Aorta (tissue), 5 donors: ENCODE measurements at regions not wholly inside any gene's neighbourhood (a gene's known extent, or its start where the extent isn't known, plus 50 kb on each side); places are given as distances from the start of the nearest gene placed in this dataset.

Source experiments
- ATAC-seq: fragments of 200-7000 bp; cut with Tn5 transposase; one replicate; pipeline ENCODE4 v1.9.1; 2022; ENCODE audit warnings: moderate library complexity; ENCODE audit not compliant: low FRiP score
- DNase-seq, 2 donors: peaks; one replicate each; pipeline ENCODE4 v3.0.0-alpha.2; 2020
- H3K27ac ChIP-seq, 2 donors: one replicate each; pipeline ENCODE4 v1.5.1; 2013; ENCODE audit warnings: low read length in 2 of 2, mild to moderate bottlenecking in 2 of 2, moderate library complexity in 2 of 2, control low read depth in 1 of 2, inconsistent platforms in 1 of 2, low read depth in 1 of 2
- H3K27me3 ChIP-seq, 2 donors: one replicate each; pipeline ENCODE4 v1.6.1; 2013; ENCODE audit warnings: control low read depth in 1 of 2, low read length in 1 of 2, mild to moderate bottlenecking in 1 of 2, moderate library complexity in 1 of 2; ENCODE audit not compliant: insufficient read depth in 2 of 2, control insufficient read depth in 1 of 2
- H3K36me3 ChIP-seq, 2 donors: one replicate each; pipeline ENCODE4 v1.6.1; 2013; ENCODE audit warnings: control low read depth in 1 of 2, low read length in 1 of 2, mild to moderate bottlenecking in 1 of 2; ENCODE audit not compliant: insufficient read depth in 2 of 2, control insufficient read depth in 1 of 2
- H3K4me1 ChIP-seq, 2 donors: one replicate each; pipeline ENCODE4 v1.6.1; 2013; ENCODE audit warnings: low read length in 2 of 2, control low read depth in 1 of 2, mild to moderate bottlenecking in 1 of 2, moderate library complexity in 1 of 2; ENCODE audit not compliant: insufficient read depth in 2 of 2, control insufficient read depth in 1 of 2
- H3K4me3 ChIP-seq, 2 donors: one replicate each; pipeline ENCODE4 v1.5.1; 2013; ENCODE audit warnings: low read length in 2 of 2, control low read depth in 1 of 2, mild to moderate bottlenecking in 1 of 2
- H3K9me3 ChIP-seq: one replicate; pipeline ENCODE4 v1.6.1; 2013; ENCODE audit warnings: mild to moderate bottlenecking, low read length; ENCODE audit not compliant: control insufficient read depth
- WGBS, 2 donors: extraction: QIAGEN DNeasy Blood & Tissue Kit; methylation state at CpG; one replicate each; pipeline ENCODE4 v1.1.7; 2013; 5-methylcytosine and 5-hydroxymethylcytosine counted together
- intact Hi-C, 2 donors: fragments of 100-400 bp; cut with DNase I; formaldehyde crosslinking; loops; one replicate each; pipeline versions ENCODE4 v1.14.2 to v1.15.0; 2022
- donor health status: healthy with polysubstance abuse.
- donor health status: Bipolar disorder and iron deficiency.
- donor health status: DM: no; HTN: no; CAD: no.
- donor health status: DM: no; HTN: no; CAD: no.
- donor health status: DM: yes; HTN: yes; CAD: no.

DNA sequence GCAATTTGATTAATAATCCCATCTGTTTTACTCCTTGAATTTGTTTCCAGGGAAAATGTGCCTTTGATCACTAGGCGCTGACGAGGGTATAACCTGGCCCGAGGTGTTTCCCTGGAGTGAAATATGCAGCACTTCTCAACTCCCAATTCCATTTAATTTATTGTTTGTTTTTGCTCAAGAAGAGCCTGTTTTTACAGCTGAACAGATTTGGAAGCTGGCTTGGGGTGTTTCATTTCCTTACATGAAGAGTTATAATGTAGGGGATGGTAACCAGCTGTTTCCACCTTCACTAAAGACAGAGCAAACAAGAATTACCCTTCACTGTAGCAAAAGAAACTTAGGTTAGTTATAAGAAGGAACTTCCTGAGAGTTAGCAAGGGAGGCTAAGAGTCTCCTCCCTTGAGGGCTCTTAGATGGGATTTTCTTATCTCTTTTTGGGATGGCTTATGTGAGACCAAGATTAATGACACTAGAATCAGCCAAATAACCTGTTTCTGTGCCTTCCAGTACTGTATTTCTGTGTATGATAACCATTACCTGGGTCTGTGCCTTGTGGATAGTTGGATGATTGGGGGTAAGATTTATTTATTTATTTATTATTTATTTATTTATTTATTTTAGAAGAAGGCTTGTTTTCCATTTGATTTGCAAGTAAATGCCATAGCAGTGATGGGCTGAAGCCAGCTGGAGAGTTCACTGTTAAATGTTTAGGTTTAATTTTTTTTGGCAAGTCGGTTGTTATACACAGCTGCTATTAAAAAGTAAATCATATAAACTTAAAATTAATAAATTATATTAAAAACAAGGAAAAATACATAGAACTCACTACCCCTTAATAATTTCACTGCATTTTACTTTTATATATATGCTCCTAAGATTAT, 162.2 kb upstream of the BMP2 start:
- H3K4me1 ChIP-seq: no peaks in the 10 kb centered on the region
- intact Hi-C loops: no loop called here
- DNase-seq: no peak
- H3K36me3 ChIP-seq: no peaks in the 10 kb centered on the region
- H3K4me3 ChIP-seq: no peak overlapping the region
- no peaks in the 10 kb centered on the region for H3K9me3 ChIP-seq
- no peaks in the 10 kb centered on the region for H3K27me3 ChIP-seq
- 69 to 79% methylated on average over 4 of the region's 4 CpGs for whole genome bisulfite sequencing, 2 donors
- H3K27ac ChIP-seq: no peak overlapping the region
- no peak for ATAC-seq

DNA sequence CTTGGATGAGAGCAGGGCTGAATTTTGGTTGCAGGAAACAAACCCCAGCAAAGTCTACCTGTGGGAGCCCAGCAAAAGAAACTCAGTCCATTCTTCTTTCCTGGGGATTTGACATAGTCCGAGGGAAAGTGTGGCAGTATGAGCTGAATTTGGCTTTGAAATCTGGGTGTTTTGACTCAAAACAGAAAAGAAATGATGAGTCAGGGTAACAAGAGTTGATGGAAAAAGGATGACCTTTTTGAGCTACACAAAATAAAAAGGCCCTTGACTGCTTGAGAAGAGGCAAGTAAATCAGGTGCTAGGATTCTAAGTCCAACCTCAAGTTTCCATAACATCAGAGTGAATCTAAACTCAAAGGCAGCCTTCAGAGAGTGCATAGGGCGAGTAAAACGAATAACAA, 163.3 kb upstream of the BMP2 start:
- Histone ChIP-seq H3K4me3 (no peak overlapping the region), H3K9me3 (no peaks in the 10 kb centered on the region), H3K4me1 (no peaks in the 10 kb centered on the region), H3K27ac (no peak overlapping the region), H3K36me3 (no peaks in the 10 kb centered on the region), H3K27me3 (no peaks in the 10 kb centered on the region)
- no peak for DNase-seq
- intact Hi-C loops: no loop called here
- no peak for ATAC-seq
- 89 to 91% methylated on average over 3 of the region's 3 CpGs for WGBS, 2 donors

DNA sequence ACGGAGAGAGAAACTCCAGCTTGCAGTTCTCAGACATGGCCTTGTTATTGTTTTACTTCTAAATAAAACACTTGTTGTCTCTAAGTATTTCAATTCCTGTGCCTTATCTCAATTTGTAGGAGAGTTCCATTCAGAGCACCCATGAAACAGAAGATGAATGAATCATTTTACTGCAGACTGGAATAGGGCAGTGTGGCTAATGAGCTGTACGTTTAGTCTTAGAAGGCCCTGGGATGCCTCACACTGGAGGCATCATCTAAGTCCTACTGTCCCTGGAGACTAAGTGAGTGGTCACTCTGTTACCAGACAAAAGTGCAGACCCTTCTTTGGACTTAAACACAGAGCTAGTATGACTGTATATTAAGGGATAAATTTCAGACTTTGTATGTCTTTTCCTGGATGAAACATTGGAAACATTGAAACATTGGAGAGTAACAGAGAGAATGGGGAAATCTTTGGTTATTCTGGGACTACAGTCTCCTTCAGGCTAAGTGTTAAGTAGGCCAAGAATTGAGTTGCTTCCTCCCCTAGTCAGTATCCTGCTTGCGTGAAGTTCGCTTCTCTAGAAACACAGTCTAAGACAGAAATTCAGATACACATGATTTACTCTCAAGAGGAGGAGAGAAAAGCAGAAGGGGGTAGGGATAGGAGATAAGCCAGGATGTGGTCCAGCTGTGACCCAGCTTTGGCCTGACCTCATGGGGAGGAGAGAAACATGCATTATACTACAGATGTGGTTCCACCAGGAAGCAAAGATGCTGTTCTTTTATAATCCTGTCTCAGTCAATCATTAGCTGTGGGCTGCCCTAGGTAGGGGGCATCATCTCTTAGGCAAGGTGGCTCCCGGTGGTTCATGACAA, 167.4 kb upstream of the BMP2 start:
- intact Hi-C loops: no loop called here
- Histone ChIP-seq H3K4me1 (peaks cover 0 to 2% of the 10 kb centered on the region in 2 donors), H3K36me3 (no peaks in the 10 kb centered on the region), H3K9me3 (no peaks in the 10 kb centered on the region), H3K27ac (no peak overlapping the region), H3K4me3 (no peak overlapping the region), H3K27me3 (no peaks in the 10 kb centered on the region)
- 82 to 87% methylated on average over 5 of the region's 5 CpGs for WGBS, 2 donors
- ATAC-seq (no peak), DNase-seq (no peak)

DNA sequence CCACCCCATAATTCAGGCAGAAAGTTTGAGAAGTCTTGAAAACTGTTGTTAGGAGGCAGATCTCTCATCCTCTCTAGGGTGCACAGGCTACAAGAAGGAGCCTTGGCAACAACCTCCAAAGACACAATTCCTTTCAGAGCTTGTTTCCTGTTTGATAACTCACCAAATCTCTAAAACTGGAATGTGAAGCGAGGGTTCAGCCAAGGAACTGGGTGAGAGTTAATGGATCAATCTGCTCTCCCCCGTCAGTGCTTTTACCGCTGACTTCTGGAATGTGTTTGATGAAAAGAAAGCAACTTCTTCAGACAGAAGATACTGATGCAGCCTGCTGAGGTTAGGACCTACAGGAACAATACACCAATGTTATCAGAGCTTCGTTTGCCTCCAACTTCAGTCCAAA, 171.8 kb upstream of the BMP2 start:
- no peaks in the 10 kb centered on the region for H3K36me3 ChIP-seq
- intact Hi-C loops: no loop called here
- no peaks in the 10 kb centered on the region for H3K27me3 ChIP-seq
- DNase-seq (no peak), ATAC-seq (no peak)
- H3K9me3 ChIP-seq: no peaks in the 10 kb centered on the region
- no peak overlapping the region for H3K4me3 ChIP-seq
- no peak overlapping the region for H3K27ac ChIP-seq
- 6 to 7% methylated on average over 4 of the region's 4 CpGs for WGBS, 2 donors
- H3K4me1 ChIP-seq: peaks cover 0 to 2% of the 10 kb centered on the region in 2 donors

DNA sequence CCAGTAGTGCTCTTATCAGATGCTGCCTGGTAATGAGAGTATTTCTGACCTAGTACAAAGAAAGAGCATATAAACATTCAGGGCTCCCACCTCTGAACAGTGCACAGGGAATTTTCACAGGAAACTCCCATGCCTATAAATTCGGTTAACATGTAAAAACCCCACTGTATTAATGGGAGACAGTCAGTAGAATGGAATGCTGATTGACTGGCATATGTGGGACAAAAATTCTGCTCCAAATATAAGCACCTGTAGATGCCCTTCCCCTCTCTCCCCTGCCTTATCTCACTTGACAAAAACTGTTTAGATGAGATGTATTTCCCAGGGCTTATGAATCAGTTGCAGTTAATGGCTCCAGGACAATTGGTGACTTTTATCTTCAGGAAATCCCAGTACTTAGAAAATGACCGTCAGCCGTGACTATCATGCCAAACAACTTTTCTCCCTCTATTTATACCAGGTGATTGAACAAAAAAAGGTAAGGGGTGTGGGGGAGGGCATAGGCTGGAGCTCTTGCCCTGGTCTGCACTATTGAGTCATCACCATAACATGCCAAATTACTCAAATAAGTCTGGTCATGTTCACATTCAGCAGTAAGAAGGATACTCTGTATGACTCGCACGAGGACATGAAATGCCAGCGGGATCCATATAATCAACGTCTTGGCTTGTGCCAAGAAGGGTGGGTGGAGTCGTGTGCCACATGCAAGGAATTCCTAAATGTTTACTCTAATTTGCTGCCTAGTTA, 176.4 kb upstream of the BMP2 start:
- H3K27ac ChIP-seq: no peak overlapping the region
- WGBS, 2 donors: 33 to 37% methylated on average over 8 of the region's 8 CpGs
- intact Hi-C loops: no loop called here
- ATAC-seq (no peak), DNase-seq (no peak)
- H3K9me3 ChIP-seq: no peaks in the 10 kb centered on the region
- H3K36me3 ChIP-seq: no peaks in the 10 kb centered on the region
- peaks cover 0 to 2% of the 10 kb centered on the region in 2 donors for H3K4me1 ChIP-seq
- H3K27me3 ChIP-seq: no peaks in the 10 kb centered on the region
- H3K4me3 ChIP-seq: no peak overlapping the region

DNA sequence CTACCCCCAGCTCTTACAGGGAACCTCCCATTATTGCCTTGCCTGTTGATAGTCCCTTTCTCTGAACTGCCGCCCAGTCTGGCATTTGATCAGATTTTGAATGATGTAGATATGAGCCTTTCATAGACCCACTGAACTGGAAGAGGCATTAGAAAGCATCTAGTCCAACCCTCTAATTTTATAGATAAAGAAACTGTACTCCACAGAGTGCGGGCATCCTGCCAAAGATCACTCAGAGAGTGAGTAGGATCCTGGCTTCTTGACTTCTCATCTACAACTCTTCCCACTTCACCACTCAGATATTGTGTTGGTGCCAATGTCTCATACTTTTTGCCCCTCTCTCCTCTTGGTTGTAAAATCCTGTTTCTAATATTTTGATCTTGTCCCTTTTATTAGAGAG, 179.2 kb upstream of the BMP2 start:
- Histone ChIP-seq H3K36me3 (no peaks in the 10 kb centered on the region), H3K4me3 (no peak overlapping the region), H3K4me1 (no peaks in the 10 kb centered on the region), H3K9me3 (no peaks in the 10 kb centered on the region), H3K27ac (no peak overlapping the region), H3K27me3 (no peaks in the 10 kb centered on the region)
- 40 to 48% methylated on average over 2 of the region's 2 CpGs for WGBS, 2 donors
- intact Hi-C loops: no loop called here
- DNase-seq (no peak), ATAC-seq (no peak)

DNA sequence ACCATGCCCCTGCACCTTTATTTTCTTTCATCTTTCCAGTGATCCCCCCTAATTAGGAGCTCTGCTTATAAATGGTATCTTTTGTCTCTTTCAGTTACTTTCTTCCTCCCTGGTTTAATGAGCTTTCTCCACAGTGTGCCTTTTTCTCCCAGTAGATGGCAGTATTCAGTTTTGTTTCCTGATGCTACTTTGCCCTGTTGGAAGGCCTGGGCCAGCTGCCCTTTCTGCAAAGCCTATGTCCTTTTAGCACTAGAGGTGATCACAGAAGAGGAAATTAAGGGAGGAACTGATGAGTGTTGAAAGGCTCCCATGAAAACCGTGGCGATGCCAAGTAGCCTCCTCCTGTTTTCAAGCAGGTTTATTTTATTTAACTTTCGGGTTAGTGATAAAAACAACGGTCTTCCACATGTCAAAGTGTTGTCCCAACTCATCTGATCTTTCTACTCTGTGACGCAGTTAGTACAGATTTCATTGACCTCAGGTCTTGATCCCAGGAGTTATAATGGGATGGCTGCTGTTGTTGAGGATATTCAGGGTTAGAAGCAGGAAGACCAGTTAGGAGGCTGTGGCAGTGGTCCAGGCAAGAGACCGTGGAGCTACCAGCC, 184.2 kb upstream of the BMP2 start:
- intact Hi-C loops: no loop called here
- 72 to 74% methylated on average over 6 of the region's 6 CpGs for WGBS, 2 donors
- no peak for ATAC-seq

DNA sequence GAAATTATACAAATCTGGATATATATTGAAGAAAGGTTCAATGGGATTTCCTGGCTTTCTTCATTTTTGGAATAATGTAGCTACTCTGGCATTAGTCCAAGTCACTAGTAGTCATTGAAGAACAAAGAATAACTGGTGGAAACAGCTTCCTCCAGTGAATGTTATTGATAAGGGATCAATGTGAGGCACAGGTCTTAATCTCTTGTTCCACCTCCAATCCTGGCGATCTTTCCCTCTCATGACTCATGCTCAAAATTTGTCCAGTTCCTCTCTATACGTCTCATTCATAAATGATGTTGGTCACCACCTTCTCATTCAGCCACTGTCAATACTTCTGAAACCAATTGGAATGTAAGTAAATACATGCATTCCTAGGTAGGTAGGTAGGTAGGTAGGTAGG, 185.0 kb upstream of the BMP2 start:
- DNase-seq (no peak), ATAC-seq (no peak)
- Histone ChIP-seq H3K4me3 (no peak overlapping the region), H3K9me3 (no peaks in the 10 kb centered on the region), H3K36me3 (no peaks in the 10 kb centered on the region), H3K27me3 (no peaks in the 10 kb centered on the region), H3K27ac (no peak overlapping the region), H3K4me1 (no peaks in the 10 kb centered on the region)
- 68 to 82% methylated on average over 2 of the region's 2 CpGs for WGBS, 2 donors
- intact Hi-C loops: no loop called here

More for the DNA sequence above, 184.2 kb upstream of the BMP2 start:
- no peaks in the 10 kb centered on the region for H3K9me3 ChIP-seq
- H3K27me3 ChIP-seq: no peaks in the 10 kb centered on the region
- no peaks in the 10 kb centered on the region for H3K4me1 ChIP-seq
- no peak for DNase-seq
- H3K36me3 ChIP-seq: no peaks in the 10 kb centered on the region
- H3K27ac ChIP-seq: no peak overlapping the region
- H3K4me3 ChIP-seq: no peak overlapping the region
